ENCODE measurements at regions not wholly inside any gene's neighbourhood (a gene's known extent, or its start where the extent isn't known, plus 50 kb on each side); places are given as distances from the start of the nearest gene placed in this dataset.

- TF ChIP-seq CTCF (IDR thresholded peaks at IDR 0.05) (no peak), HMGXB4 (CRISPR knock-in tag; IDR thresholded peaks at IDR 0.05; ENCODE audit: borderline replicate concordance) (no peak), E2F6 (IDR thresholded peaks at IDR 0.05; ENCODE audit: borderline replicate concordance, low read depth) (no peak), FOSL2 (IDR thresholded peaks at IDR 0.05) (no peak), FOSL2 (CRISPR knock-in tag; IDR thresholded peaks at IDR 0.05) (no peak), HOXA7 (CRISPR knock-in tag; IDR thresholded peaks at IDR 0.05) (no peak)
Measured at GRCh38 chr13:111939666-111940278, 127.2 kb upstream of the SOX1 start.

All from A549 (cell line).